ENCODE measurements at regions not wholly inside any gene's neighbourhood (a gene's known extent, or its start where the extent isn't known, plus 50 kb on each side); places are given as distances from the start of the nearest gene placed in this dataset.

GRCh38 chr3:193851428-193851847 lies 258.4 kb downstream of the OPA1 start:
- Histone ChIP-seq H3K79me2 (ENCODE audit: insufficient read depth, low read length) (no peaks in the 10 kb centered on the region), H3K79me1 (ENCODE audit: insufficient read depth, low read depth, low read length, poor library complexity, severe bottlenecking) (no peaks in the 10 kb centered on the region), H3K27me3 (ENCODE audit: insufficient read depth, low read length) (no peaks in the 10 kb centered on the region), H3K56ac (ENCODE audit: insufficient read length, low read depth, low read length) (no peak overlapping the region), H3K23ac (ENCODE audit: insufficient read length, low read depth, low read length) (no peak overlapping the region), H2BK12ac (ENCODE audit: insufficient read length, low read depth, low read length) (no peak overlapping the region), H3T11ph (ENCODE audit: low read length) (no peak overlapping the region), H3K23me2 (ENCODE audit: insufficient read length, low read depth, low read length, poor library complexity, severe bottlenecking) (no peaks in the 10 kb centered on the region), H4K20me1 (ENCODE audit: control insufficient read depth, insufficient read depth, insufficient read length) (no peaks in the 10 kb centered on the region), H3K4me2 (ENCODE audit: insufficient read depth, insufficient read length, low read length) (no peak overlapping the region), H3K18ac (ENCODE audit: insufficient read length, low read depth, low read length) (no peak overlapping the region), H3K9ac (ENCODE audit: extremely low read depth, insufficient read length, low read length) (no peak overlapping the region), H3K27ac (ENCODE audit: insufficient read length, low read depth, low read length) (no peak overlapping the region), H4K8ac (replicated peaks; ENCODE audit: insufficient read length, low read depth, low read length) (no peak overlapping the region), H4K91ac (ENCODE audit: insufficient read length, low read depth, low read length) (no peak overlapping the region), H3K9me3 (ENCODE audit: control insufficient read depth, low read depth, low read length) (no peaks in the 10 kb centered on the region), H2BK20ac (ENCODE audit: low read depth, low read length, poor library complexity, severe bottlenecking) (no peak overlapping the region), H2BK15ac (ENCODE audit: low read depth, low read length) (no peak overlapping the region), H3K4me1 (ENCODE audit: insufficient read depth, low read length) (peaks cover 4% of the 10 kb centered on the region; the same call in 1 of the 2 replicates), H2BK5ac (ENCODE audit: insufficient read length, low read length) (no peak overlapping the region), H3K4ac (ENCODE audit: low read depth, low read length) (no peak overlapping the region), H4K5ac (ENCODE audit: insufficient read length, low read depth, low read length) (no peak overlapping the region), H2AK5ac (ENCODE audit: insufficient read length, low read length) (no peak overlapping the region), H3K14ac (ENCODE audit: insufficient read depth, low read length) (no peak overlapping the region), H2AFZ (ENCODE audit: low read length) (no peak overlapping the region), H2BK120ac (ENCODE audit: low read depth, low read length, poor library complexity, severe bottlenecking) (no peak overlapping the region)
- Mint-ChIP-seq H3K27ac (no peak overlapping the region; a peak in 1 of 7 replicates), H3K27me3 (ENCODE audit: low read depth) (peaks cover 6% of the 10 kb centered on the region), H3K9me3 (peaks cover under 1 to 6% of the 10 kb centered on the region in 2 experiments; a peak in 3 of 5 replicates), H3K4me1 (peaks cover 27 to 32% of the 10 kb centered on the region in 2 experiments), H3K36me3 (ENCODE audit: insufficient read depth in 1 of 3, low read depth in 3 of 3) (peaks cover 0 to 3% (median 1%) of the 10 kb centered on the region in 3 experiments; a peak in 4 of 7 replicates), H3K4me3 (no peak overlapping the region)
- no peak for DNase-seq
- no CpG with 5 or more reads among the region's 3 CpGs for WGBS (ENCODE audit: extremely low coverage, insufficient read length, low lambda C conversion rate)
- TF ChIP-seq, protein P1, sequence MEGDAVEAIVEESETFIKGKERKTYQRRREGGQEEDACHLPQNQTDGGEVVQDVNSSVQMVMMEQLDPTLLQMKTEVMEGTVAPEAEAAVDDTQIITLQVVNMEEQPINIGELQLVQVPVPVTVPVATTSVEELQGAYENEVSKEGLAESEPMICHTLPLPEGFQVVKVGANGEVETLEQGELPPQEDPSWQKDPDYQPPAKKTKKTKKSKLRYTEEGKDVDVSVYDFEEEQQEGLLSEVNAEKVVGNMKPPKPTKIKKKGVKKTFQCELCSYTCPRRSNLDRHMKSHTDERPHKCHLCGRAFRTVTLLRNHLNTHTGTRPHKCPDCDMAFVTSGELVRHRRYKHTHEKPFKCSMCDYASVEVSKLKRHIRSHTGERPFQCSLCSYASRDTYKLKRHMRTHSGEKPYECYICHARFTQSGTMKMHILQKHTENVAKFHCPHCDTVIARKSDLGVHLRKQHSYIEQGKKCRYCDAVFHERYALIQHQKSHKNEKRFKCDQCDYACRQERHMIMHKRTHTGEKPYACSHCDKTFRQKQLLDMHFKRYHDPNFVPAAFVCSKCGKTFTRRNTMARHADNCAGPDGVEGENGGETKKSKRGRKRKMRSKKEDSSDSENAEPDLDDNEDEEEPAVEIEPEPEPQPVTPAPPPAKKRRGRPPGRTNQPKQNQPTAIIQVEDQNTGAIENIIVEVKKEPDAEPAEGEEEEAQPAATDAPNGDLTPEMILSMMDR (conservative IDR thresholded peaks at IDR 0.05) = no peak

Data from H9 (cell line).